ENCODE measurements at regions not wholly inside any gene's neighbourhood (a gene's known extent, or its start where the extent isn't known, plus 50 kb on each side); places are given as distances from the start of the nearest gene placed in this dataset.

GRCh38 chr13:62613819-62614218 is 1198.2 kb upstream of the PCDH20 start:
- no peak for TF ChIP-seq CTCF (IDR thresholded peaks at IDR 0.05; ENCODE audit: insufficient read depth, missing control alignments)
- FAIRE-seq, result no peak
- DNase-seq (ENCODE audit: insufficient read length, low spot score), result no peak

- no peak for TF ChIP-seq CTCF (IDR thresholded peaks at IDR 0.05; ENCODE audit: insufficient read depth, missing control alignments)
- DNase-seq (ENCODE audit: insufficient read length, low spot score) (no peak), FAIRE-seq (no peak)
These were observed 1195.7 kb upstream of the PCDH20 start for GRCh38 chr13:62611343-62611742.

- FAIRE-seq (peak; percentile 67), DNase-seq (ENCODE audit: insufficient read length, low spot score) (no peak)
- TF ChIP-seq CTCF (IDR thresholded peaks at IDR 0.05; ENCODE audit: insufficient read depth, missing control alignments), result no peak
These were observed 1183.1 kb upstream of the PCDH20 start for GRCh38 chr13:62598708-62599107.

- no peak for FAIRE-seq
- no peak for DNase-seq (ENCODE audit: insufficient read length, low spot score)
- TF ChIP-seq CTCF (IDR thresholded peaks at IDR 0.05; ENCODE audit: insufficient read depth, missing control alignments), result no peak
These were observed 1180.3 kb upstream of the PCDH20 start for GRCh38 chr13:62595976-62596375.

DNA sequence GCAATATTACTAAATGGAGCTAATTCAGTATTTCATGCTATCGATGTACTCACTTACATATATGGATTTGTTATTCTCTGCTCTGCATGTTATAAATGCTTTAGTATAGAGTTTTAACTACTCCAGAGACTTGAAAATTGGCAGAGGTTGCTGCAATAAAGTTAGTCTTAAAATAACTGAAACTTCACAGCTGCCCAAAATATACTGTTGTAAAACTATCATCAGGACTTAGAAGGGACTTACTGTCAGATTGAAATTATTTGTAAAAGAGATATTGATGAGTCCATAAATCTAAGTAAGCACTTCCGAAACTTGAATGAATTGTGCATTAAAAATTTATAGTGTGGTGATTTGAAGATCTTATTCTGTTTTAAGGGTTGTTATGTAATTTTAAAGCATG is 1178.2 kb upstream of the PCDH20 start:
- no peak for TF ChIP-seq CTCF (IDR thresholded peaks at IDR 0.05; ENCODE audit: insufficient read depth, missing control alignments)
- FAIRE-seq, result no peak
- DNase-seq (ENCODE audit: insufficient read length, low spot score), result no peak

- FAIRE-seq (no peak), DNase-seq (ENCODE audit: insufficient read length, low spot score) (no peak)
- TF ChIP-seq CTCF (IDR thresholded peaks at IDR 0.05; ENCODE audit: insufficient read depth, missing control alignments), result no peak
These were observed 1167.8 kb upstream of the PCDH20 start for GRCh38 chr13:62583466-62583865.

GRCh38 chr13:62578402-62578801 is 1162.8 kb upstream of the PCDH20 start:
- no peak for DNase-seq (ENCODE audit: insufficient read length, low spot score)
- FAIRE-seq, result no peak

More at GRCh38 chr13:62578402-62578801, 1162.8 kb upstream of the PCDH20 start:
- TF ChIP-seq CTCF (IDR thresholded peaks at IDR 0.05; ENCODE audit: insufficient read depth, missing control alignments), result no peak
